OCI-LY3 (cell line): ENCODE measurements at regions not wholly inside any gene's neighbourhood (a gene's known extent, or its start where the extent isn't known, plus 50 kb on each side); places are given as distances from the start of the nearest gene placed in this dataset.
A peak's percentile ranks its signal among the peaks of the same experiment; 100 is the strongest.

Experiments used
- H2AFZ ChIP-seq: fragments of 200-600, 300-600 bp; shearing (Covaris generic); 2 replicates; pipeline ENCODE4 v1.6.0; 2014; ENCODE audit warnings: antibody characterized with exemption, low read depth, low read length
- H3K27ac ChIP-seq: fragments of 200-600, 300-600 bp; sonication (generic); 2 replicates; pipeline ENCODE4 v1.5.1; 2014; ENCODE audit warnings: mild to moderate bottlenecking, low read length, moderate library complexity, mixed read lengths
- H3K27me3 ChIP-seq: fragments of 200-600, 300-600 bp; sonication (generic); 2 replicates; pipeline ENCODE4 v1.6.1; 2014; ENCODE audit warnings: low read depth, low read length, mixed read lengths
- H3K36me3 ChIP-seq: fragments of 200-600, 300-600 bp; sonication (generic); replicated peaks from 2 replicates; pipeline ENCODE3; 2014; ENCODE audit warnings: low read depth, low read length, mixed read lengths
- H3K4me1 ChIP-seq: fragments of 300-600, 200-600 bp; sonication (generic); 2 replicates; pipeline ENCODE4 v1.6.1; 2014; ENCODE audit warnings: low read length, mixed read lengths
- H3K4me2 ChIP-seq: fragments of 200-600, 300-600 bp; sonication (generic); 2 replicates; pipeline ENCODE4 v1.6.1; 2014; ENCODE audit warnings: low read length, mixed read lengths
- H3K4me3 ChIP-seq: fragments of 300-600, 200-600 bp; sonication (generic); 2 replicates; pipeline ENCODE4 v1.5.1; 2014; ENCODE audit warnings: antibody characterized with exemption, mild to moderate bottlenecking, low read length, moderate library complexity
- H3K79me2 ChIP-seq: fragments of 300-600, 200-600 bp; shearing (Covaris generic); 2 replicates; pipeline ENCODE4 v1.6.1; 2014; ENCODE audit warnings: mild to moderate bottlenecking, low read length, mixed read lengths
- H3K9ac ChIP-seq: fragments of 300-600, 200-600 bp; shearing (Covaris generic); 2 replicates; pipeline ENCODE4 v1.6.0; 2014; ENCODE audit warnings: mild to moderate bottlenecking, low read length, moderate library complexity
- H3K9me3 ChIP-seq: fragments of 200-600, 300-600 bp; shearing (Covaris generic); 2 replicates; pipeline ENCODE4 v1.6.1; 2014; ENCODE audit warnings: low read length, mixed read lengths; ENCODE audit not compliant: insufficient read depth
- H4K20me1 ChIP-seq: fragments of 200-600, 300-600 bp; sonication (generic); 2 replicates; pipeline ENCODE4 v1.6.1; 2016; ENCODE audit warnings: low read length, mixed read lengths; ENCODE audit not compliant: insufficient read depth
- EZH2phosphoT487 ChIP-seq: fragments of 200-600 bp; shearing (Covaris generic); IDR thresholded peaks from 2 replicates; pipeline ENCODE4 v1.6.1; 2018; ENCODE audit warnings: antibody characterized with exemption, mixed run types, low read depth
- TF ChIP-seq, protein P1 (sequence below): fragments of 200-600, 300-600 bp; sonication (generic); IDR thresholded peaks from 2 replicates; pipeline ENCODE4 v1.5.1; 2014; ENCODE audit warnings: antibody characterized with exemption, low read length, low read depth

- no peak overlapping the region for H2AFZ ChIP-seq
- H3K9ac ChIP-seq = no peak overlapping the region
- no peak overlapping the region for H3K4me3 ChIP-seq
- TF ChIP-seq, protein P1, sequence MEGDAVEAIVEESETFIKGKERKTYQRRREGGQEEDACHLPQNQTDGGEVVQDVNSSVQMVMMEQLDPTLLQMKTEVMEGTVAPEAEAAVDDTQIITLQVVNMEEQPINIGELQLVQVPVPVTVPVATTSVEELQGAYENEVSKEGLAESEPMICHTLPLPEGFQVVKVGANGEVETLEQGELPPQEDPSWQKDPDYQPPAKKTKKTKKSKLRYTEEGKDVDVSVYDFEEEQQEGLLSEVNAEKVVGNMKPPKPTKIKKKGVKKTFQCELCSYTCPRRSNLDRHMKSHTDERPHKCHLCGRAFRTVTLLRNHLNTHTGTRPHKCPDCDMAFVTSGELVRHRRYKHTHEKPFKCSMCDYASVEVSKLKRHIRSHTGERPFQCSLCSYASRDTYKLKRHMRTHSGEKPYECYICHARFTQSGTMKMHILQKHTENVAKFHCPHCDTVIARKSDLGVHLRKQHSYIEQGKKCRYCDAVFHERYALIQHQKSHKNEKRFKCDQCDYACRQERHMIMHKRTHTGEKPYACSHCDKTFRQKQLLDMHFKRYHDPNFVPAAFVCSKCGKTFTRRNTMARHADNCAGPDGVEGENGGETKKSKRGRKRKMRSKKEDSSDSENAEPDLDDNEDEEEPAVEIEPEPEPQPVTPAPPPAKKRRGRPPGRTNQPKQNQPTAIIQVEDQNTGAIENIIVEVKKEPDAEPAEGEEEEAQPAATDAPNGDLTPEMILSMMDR = no peak
- TF ChIP-seq EZH2phosphoT487 = no peak
- no peaks in the 10 kb centered on the region for H3K9me3 ChIP-seq
- H3K27me3 ChIP-seq = no peaks in the 10 kb centered on the region
- H3K27ac ChIP-seq = no peak overlapping the region
- H4K20me1 ChIP-seq = no peaks in the 10 kb centered on the region
- no peaks in the 10 kb centered on the region for H3K36me3 ChIP-seq
- peaks cover 17% of the 10 kb centered on the region for H3K4me1 ChIP-seq
- no peaks in the 10 kb centered on the region for H3K79me2 ChIP-seq
- H3K4me2 ChIP-seq = no peak overlapping the region
These were observed 361.9 kb upstream of the FSHR start for GRCh38 chr2:49515996-49516782.

- Histone ChIP-seq H3K4me1 (peaks cover 17% of the 10 kb centered on the region), H3K79me2 (no peaks in the 10 kb centered on the region)
These were observed 359.9 kb upstream of the FSHR start for GRCh38 chr2:49514201-49514600.

DNA sequence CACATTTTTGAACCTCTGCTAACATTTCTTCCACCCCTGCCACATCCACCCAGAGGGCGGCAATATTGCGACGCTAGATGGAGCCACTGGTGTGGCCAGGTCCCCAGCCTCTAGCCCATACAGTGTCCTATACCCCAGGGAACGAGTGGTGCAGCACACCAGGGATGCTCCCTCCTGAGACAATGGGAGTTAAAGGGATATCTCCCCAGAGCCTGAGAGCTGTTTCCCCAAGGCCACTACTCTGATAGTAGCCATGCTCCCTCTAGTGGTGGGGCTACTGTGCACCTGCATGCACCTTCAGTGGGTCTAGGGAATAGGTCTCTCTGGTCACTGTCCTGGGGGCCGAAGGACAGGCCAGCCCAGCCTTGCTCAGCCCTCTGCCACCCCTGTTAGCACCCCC lies 336.4 kb upstream of the FSHR start:
- Histone ChIP-seq H3K9me3 (no peaks in the 10 kb centered on the region), H3K4me2 (no peak overlapping the region), H3K4me1 (peaks cover 4% of the 10 kb centered on the region; the same call in 1 of the 2 replicates), H3K36me3 (no peaks in the 10 kb centered on the region), H2AFZ (no peak overlapping the region), H3K79me2 (no peaks in the 10 kb centered on the region), H3K4me3 (no peak overlapping the region), H3K27ac (no peak overlapping the region), H3K9ac (no peak overlapping the region), H3K27me3 (no peaks in the 10 kb centered on the region), H4K20me1 (no peaks in the 10 kb centered on the region)
- TF ChIP-seq, protein P1 = peak; percentile 92
- no peak for TF ChIP-seq EZH2phosphoT487

More at GRCh38 chr2:49514201-49514600, 359.9 kb upstream of the FSHR start:
- no peak overlapping the region for H2AFZ ChIP-seq
- H3K4me3 ChIP-seq = no peak overlapping the region
- H4K20me1 ChIP-seq = no peaks in the 10 kb centered on the region
- no peaks in the 10 kb centered on the region for H3K9me3 ChIP-seq
- no peak overlapping the region for H3K9ac ChIP-seq
- H3K4me2 ChIP-seq = no peak overlapping the region
- H3K27ac ChIP-seq = no peak overlapping the region
- H3K27me3 ChIP-seq = no peaks in the 10 kb centered on the region
- TF ChIP-seq EZH2phosphoT487 = no peak
- TF ChIP-seq, protein P1 = no peak
- no peaks in the 10 kb centered on the region for H3K36me3 ChIP-seq

GRCh38 chr2:49487139-49487538 lies 332.8 kb upstream of the FSHR start:
- H3K4me3 ChIP-seq = no peak overlapping the region
- H3K4me2 ChIP-seq = no peak overlapping the region
- no peaks in the 10 kb centered on the region for H3K4me1 ChIP-seq
- H3K36me3 ChIP-seq = no peaks in the 10 kb centered on the region
- H3K79me2 ChIP-seq = no peaks in the 10 kb centered on the region
- no peak overlapping the region for H2AFZ ChIP-seq
- no peak overlapping the region for H3K9ac ChIP-seq
- H3K27me3 ChIP-seq = no peaks in the 10 kb centered on the region
- H3K9me3 ChIP-seq = no peaks in the 10 kb centered on the region
- H3K27ac ChIP-seq = no peak overlapping the region
- TF ChIP-seq, protein P1 = no peak
- TF ChIP-seq EZH2phosphoT487 = no peak
- H4K20me1 ChIP-seq = no peaks in the 10 kb centered on the region
